K562 (cell line): ENCODE measurements at regions not wholly inside any gene's neighbourhood (a gene's known extent, or its start where the extent isn't known, plus 50 kb on each side); places are given as distances from the start of the nearest gene placed in this dataset.

Source experiments
- ATAC-seq: fragments of 200-7000 bp; cut with Tn5 transposase; 3 replicates; pipeline ENCODE4 v1.9.1; 2020; ENCODE audit warnings: moderate library complexity
- BruUV-seq: library from RNA; stranded (reverse); fragments of 400-500 nt; replicated peaks from 2 replicates; lab custom pipeline; 2021; lab: Mats Ljungman, UMichigan
- CTCF ChIA-PET: fragments of 300-600 bp; formaldehyde crosslinking; extraction: SDS; loops from one replicate; lab custom pipeline; 2021; ENCODE audit warnings: low intra/inter-chr PET ratio; lab: Yijun Ruan, JAX
- POLR2A ChIA-PET: fragments of 300-600, 350-650 bp; sonication (Branson Sonifier 250); formaldehyde crosslinking; extraction: SDS; loops from one replicate; lab custom pipeline; 2021; ENCODE audit warnings: antibody characterized with exemption, inconsistent platforms; lab: Yijun Ruan, JAX
- DNase-seq, 4 experiments: peaks; one replicate each; pipeline versions ENCODE4 v3.0.0 to v3.0.0-alpha.2; 2011 to 2018; ENCODE audit warnings: low spot score in 3 of 4, mixed read lengths in 3 of 4; ENCODE audit errors: extremely low read depth in 1 of 4
- FAIRE-seq: peaks from 2 replicates; lab custom pipeline; 2011; peaks lifted over from hg19 to GRCh38; lab: Jason Lieb, UNC
- H2AFZ ChIP-seq: 2 replicates; pipeline ENCODE4 v1.6.0; 2011; ENCODE audit warnings: low read depth, low read length, control low read depth, inconsistent platforms
- H3K27ac ChIP-seq: fragments of 200-600 bp; 3 replicates; pipeline ENCODE4 v1.8.0; 2011; ENCODE audit warnings: low read depth, mild to moderate bottlenecking, control low read depth, inconsistent platforms, low read length, moderate library complexity, mixed read lengths; ENCODE audit errors: extremely low read depth
- H3K27me3 ChIP-seq, 2 experiments: fragments of 300-600 bp in 1 of 2; 2 replicates in 1 of 2; 3 replicates in 1 of 2; pipeline versions ENCODE4 v1.6.0 to v1.8.0; 2011; ENCODE audit warnings: inconsistent platforms in 2 of 2, low read length in 2 of 2, mild to moderate bottlenecking in 1 of 2, mixed read lengths in 1 of 2, moderate library complexity in 1 of 2; ENCODE audit not compliant: control insufficient read depth in 2 of 2, insufficient read depth in 2 of 2
- H3K36me3 ChIP-seq: fragments of 300-600 bp; 3 replicates; pipeline ENCODE4 v1.8.0; 2011; ENCODE audit warnings: mild to moderate bottlenecking, low read length, inconsistent platforms; ENCODE audit not compliant: control insufficient read depth, insufficient read depth
- H3K4me1 ChIP-seq, 2 experiments: fragments of 200-600 bp in 1 of 2; replicated peaks in 1 of 2; 2 replicates in 1 of 2; 3 replicates in 1 of 2; pipeline versions ENCODE4 v1.5.1 to v1.8.0; 2011; ENCODE audit warnings: inconsistent platforms in 2 of 2, low read length in 2 of 2, mild to moderate bottlenecking in 1 of 2, mixed read lengths in 1 of 2, moderate library complexity in 1 of 2; ENCODE audit not compliant: control insufficient read depth in 2 of 2, insufficient read depth in 2 of 2
- H3K4me2 ChIP-seq: 2 replicates; pipeline ENCODE4 v1.6.1; 2011; ENCODE audit warnings: low read length, control low read depth, inconsistent platforms, mixed read lengths; ENCODE audit not compliant: insufficient read depth
- H3K4me3 ChIP-seq: fragments of 200-600 bp; sonication (generic), shearing (Covaris generic); 2 replicates; pipeline ENCODE4 v1.5.1; 2016; ENCODE audit warnings: control low read depth, inconsistent platforms
- H3K79me2 ChIP-seq: fragments of 200-600 bp; 3 replicates; pipeline ENCODE4 v1.8.0; 2011; ENCODE audit warnings: low read length, inconsistent platforms; ENCODE audit not compliant: control insufficient read depth, insufficient read depth
- H3K9ac ChIP-seq, 2 experiments: 2 replicates each; pipeline versions ENCODE4 v1.6.0 to v1.6.1; 2011; ENCODE audit warnings: low read depth in 2 of 2, low read length in 2 of 2, control low read depth in 1 of 2, inconsistent platforms in 1 of 2, mild to moderate bottlenecking in 1 of 2, mixed read lengths in 1 of 2; ENCODE audit not compliant: insufficient read depth in 1 of 2
- H3K9me1 ChIP-seq: one replicate; pipeline ENCODE4 v1.6.0; 2011; ENCODE audit warnings: inconsistent platforms, mild to moderate bottlenecking, low read length, moderate library complexity; ENCODE audit not compliant: control insufficient read depth, insufficient read depth
- H3K9me3 ChIP-seq: replicated peaks from 2 replicates; pipeline ENCODE4 v1.5.1; 2011; ENCODE audit warnings: low read depth, low read length, inconsistent platforms; ENCODE audit not compliant: control insufficient read depth, insufficient read depth
- H4K20me1 ChIP-seq: replicated peaks from 2 replicates; pipeline ENCODE4 v1.6.1; 2011; ENCODE audit warnings: low read length, inconsistent platforms, mixed read lengths; ENCODE audit not compliant: control insufficient read depth, insufficient read depth
- BMI1 ChIP-seq: fragments of 150-350 bp; IDR thresholded peaks from 2 replicates; pipeline ENCODE4 v1.6.1; 2014; ENCODE audit warnings: low read length
- CEBPZ ChIP-seq: fragments of 150-350 bp; IDR thresholded peaks from 2 replicates; pipeline ENCODE4 v1.6.1; 2014; ENCODE audit warnings: low read depth, mild to moderate bottlenecking, low read length, borderline replicate concordance
- ETV5 ChIP-seq: sonication (generic); formaldehyde crosslinking; IDR thresholded peaks from 2 replicates; pipeline ENCODE4 v1.4.0; 2020; ENCODE audit warnings: low read depth, mild to moderate bottlenecking, missing genetic modification reagents
- FOXA1 ChIP-seq: fragments of 450-650 bp; IDR thresholded peaks from 2 replicates; pipeline ENCODE4 v1.6.1; 2016; ENCODE audit warnings: mild to moderate bottlenecking, borderline replicate concordance
- HOMEZ ChIP-seq: fragments of 250-450 bp; sonication (Bioruptor Pico); IDR thresholded peaks from 2 replicates; pipeline ENCODE4 v1.4.0; 2020; ENCODE audit warnings: mild to moderate bottlenecking, moderate library complexity
- ILK ChIP-seq: fragments of 450-650 bp; IDR thresholded peaks from 2 replicates; pipeline ENCODE4 v1.6.1; 2016; ENCODE audit warnings: missing genetic modification characterization, low read depth, mild to moderate bottlenecking, missing compliant biosample characterization, moderate library complexity, borderline replicate concordance
- MIER1 ChIP-seq: fragments of 450-650 bp; IDR thresholded peaks from 2 replicates; pipeline ENCODE4 v1.6.1; 2016; ENCODE audit warnings: antibody characterized with exemption, mild to moderate bottlenecking, low read depth
- NBN ChIP-seq: fragments of 450-650 bp; IDR thresholded peaks from 2 replicates; pipeline ENCODE4 v1.6.1; 2016; ENCODE audit warnings: low read depth, mild to moderate bottlenecking
- NCOR1 ChIP-seq: fragments of 450-650 bp; IDR thresholded peaks from 2 replicates; pipeline ENCODE4 v1.6.1; 2016; ENCODE audit warnings: mild to moderate bottlenecking, moderate library complexity
- SRSF1 ChIP-seq: fragments of 200-400 bp; formaldehyde crosslinking; IDR thresholded peaks from 2 replicates; pipeline ENCODE4 v1.6.1; 2017; ENCODE audit warnings: mild to moderate bottlenecking, low read depth, low read length, moderate library complexity
- TEAD4 ChIP-seq, 2 experiments: sonication (generic) in 1 of 2; formaldehyde crosslinking in 1 of 2; IDR thresholded peaks; 2 replicates each; pipeline versions ENCODE4 v1.6.1 to v1.8.0; 2012 to 2022; ENCODE audit warnings: borderline replicate concordance in 1 of 2, inconsistent platforms in 1 of 2, low read length in 1 of 2, mild to moderate bottlenecking in 1 of 2, missing genetic modification reagents in 1 of 2
- ZNF12 ChIP-seq: sonication (generic); formaldehyde crosslinking; IDR thresholded peaks from 2 replicates; pipeline ENCODE4 v1.4.0; 2020; ENCODE audit warnings: mild to moderate bottlenecking, missing genetic modification reagents
- ZNF324 ChIP-seq: fragments of 250-450 bp; sonication (Bioruptor Pico); IDR thresholded peaks from 2 replicates; pipeline ENCODE4 v1.4.0; 2020; ENCODE audit warnings: mild to moderate bottlenecking
- ZNF408 ChIP-seq: fragments of 250-450 bp; sonication (Bioruptor Pico); IDR thresholded peaks from 2 replicates; pipeline ENCODE4 v1.4.0; 2020; ENCODE audit warnings: low read depth, mild to moderate bottlenecking, moderate library complexity
- ZNF639 ChIP-seq, 2 experiments: fragments of 200-800 bp in 1 of 2; sonication (Bioruptor generic) in 1 of 2; sonication (generic) in 1 of 2; formaldehyde crosslinking in 1 of 2; IDR thresholded peaks in 1 of 2; conservative IDR thresholded peaks in 1 of 2; 2 replicates each; pipeline versions ENCODE4 v1.5.0 to v1.6.1; 2016 to 2020; ENCODE audit warnings: missing compliant biosample characterization in 1 of 2, missing genetic modification characterization in 1 of 2, missing genetic modification reagents in 1 of 2
- ZNF655 ChIP-seq: fragments of 250-450 bp; sonication (Bioruptor Pico); IDR thresholded peaks from 2 replicates; pipeline ENCODE4 v1.5.0; 2021
- WGBS: fragments of 100-300 bp; shearing (Covaris generic); methylation state at CpG from one replicate; pipeline ENCODE4 v1.1.6; 2016; ENCODE audit warnings: low coverage, mixed read lengths; ENCODE audit not compliant: insufficient coverage; ENCODE audit errors: missing lambda C conversion rate; 5-methylcytosine and 5-hydroxymethylcytosine counted together
- in situ Hi-C: fragments of 300-500 bp; cut with MboI; formaldehyde crosslinking; loops from 4 replicates; pipeline ENCODE4 v1.15.0; 2018; ENCODE audit warnings: inconsistent platforms, mixed read lengths
- intact Hi-C: fragments of 100-400 bp; cut with micrococcal nuclease; formaldehyde crosslinking; loops from 2 replicates; pipeline ENCODE4 v1.14.2; 2022

GRCh38 chr16:63769211-63769610 is 1352.7 kb downstream of the CDH11 start:
- no TSS peak for BruUV-seq
- H3K9me3 ChIP-seq = no peaks in the 10 kb centered on the region
- intact Hi-C loops = no loop called here
- no peak overlapping the region for H2AFZ ChIP-seq
- H3K9me1 ChIP-seq = no peaks in the 10 kb centered on the region
- no peaks in the 10 kb centered on the region for H3K27me3 ChIP-seq
- ChIA-PET CTCF (no interaction called here), POLR2A (no interaction called here)
- H3K4me1 ChIP-seq = no peaks in the 10 kb centered on the region
- ATAC-seq (no peak), DNase-seq (no peak), FAIRE-seq (no peak)
- in situ Hi-C loops = no loop called here
- no peak overlapping the region for H3K4me2 ChIP-seq
- no peaks in the 10 kb centered on the region for H3K36me3 ChIP-seq
- no peak overlapping the region for H3K4me3 ChIP-seq
- H3K79me2 ChIP-seq = no peaks in the 10 kb centered on the region
- WGBS = 0% methylated on average over 2 of the region's 2 CpGs
- TF ChIP-seq ZNF12 (CRISPR knock-in tag) (no peak), NCOR1 (no peak), ETV5 (CRISPR knock-in tag) (no peak), ZNF324 (CRISPR knock-in tag) (no peak), ZNF408 (no peak), SRSF1 (no peak), BMI1 (no peak), TEAD4 (IDR thresholded peaks at IDR 0.05; ENCODE audit: low read length) (no peak), TEAD4 (CRISPR knock-in tag; IDR thresholded peaks at IDR 0.05; ENCODE audit: borderline replicate concordance) (no peak), HOMEZ (CRISPR knock-in tag) (no peak), NBN (no peak), ZNF655 (CRISPR knock-in tag) (no peak), FOXA1 (no peak), ZNF639 (CRISPR knock-in tag; conservative IDR thresholded peaks at IDR 0.05 in 1 of 2, IDR thresholded peaks at IDR 0.05 in 1 of 2) (no peak), MIER1 (no peak), CEBPZ (no peak), ILK (no peak)
- no peaks in the 10 kb centered on the region for H4K20me1 ChIP-seq
- H3K9ac ChIP-seq = no peak overlapping the region
- H3K27ac ChIP-seq = no peak overlapping the region
